GM19025 (cell line): ENCODE measurements at regions not wholly inside any gene's neighbourhood (a gene's known extent, or its start where the extent isn't known, plus 50 kb on each side); places are given as distances from the start of the nearest gene placed in this dataset.

ENCODE experiments used
- ATAC-seq: cut with Tn5 transposase; IDR thresholded peaks from one replicate; pipeline ENCODE4 v1.9.1; 2021; ENCODE audit warnings: mild to moderate bottlenecking, low read depth, moderate library complexity; ENCODE audit not compliant: unreplicated experiment

DNA sequence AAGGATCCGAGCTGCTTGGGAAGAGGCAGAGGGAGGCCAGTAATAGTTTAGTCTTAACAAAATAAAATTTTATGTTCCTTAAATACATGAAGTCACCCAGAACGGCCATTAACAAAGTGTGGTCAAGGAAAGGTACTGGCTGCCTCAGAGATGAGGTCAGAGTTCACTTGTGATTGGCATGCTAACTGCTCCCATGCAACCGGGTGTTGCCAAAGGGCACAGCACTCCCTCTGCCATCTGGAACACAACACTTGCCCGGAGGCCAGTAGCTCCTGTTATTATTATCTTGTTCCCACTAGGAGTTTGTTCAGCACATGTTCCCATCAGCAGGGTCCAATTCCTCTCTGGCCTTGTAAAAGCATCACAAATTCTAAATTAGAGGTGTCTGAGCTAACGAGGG lies 207.0 kb downstream of the CYP26B1 start:
- ATAC-seq, result no peak

DNA sequence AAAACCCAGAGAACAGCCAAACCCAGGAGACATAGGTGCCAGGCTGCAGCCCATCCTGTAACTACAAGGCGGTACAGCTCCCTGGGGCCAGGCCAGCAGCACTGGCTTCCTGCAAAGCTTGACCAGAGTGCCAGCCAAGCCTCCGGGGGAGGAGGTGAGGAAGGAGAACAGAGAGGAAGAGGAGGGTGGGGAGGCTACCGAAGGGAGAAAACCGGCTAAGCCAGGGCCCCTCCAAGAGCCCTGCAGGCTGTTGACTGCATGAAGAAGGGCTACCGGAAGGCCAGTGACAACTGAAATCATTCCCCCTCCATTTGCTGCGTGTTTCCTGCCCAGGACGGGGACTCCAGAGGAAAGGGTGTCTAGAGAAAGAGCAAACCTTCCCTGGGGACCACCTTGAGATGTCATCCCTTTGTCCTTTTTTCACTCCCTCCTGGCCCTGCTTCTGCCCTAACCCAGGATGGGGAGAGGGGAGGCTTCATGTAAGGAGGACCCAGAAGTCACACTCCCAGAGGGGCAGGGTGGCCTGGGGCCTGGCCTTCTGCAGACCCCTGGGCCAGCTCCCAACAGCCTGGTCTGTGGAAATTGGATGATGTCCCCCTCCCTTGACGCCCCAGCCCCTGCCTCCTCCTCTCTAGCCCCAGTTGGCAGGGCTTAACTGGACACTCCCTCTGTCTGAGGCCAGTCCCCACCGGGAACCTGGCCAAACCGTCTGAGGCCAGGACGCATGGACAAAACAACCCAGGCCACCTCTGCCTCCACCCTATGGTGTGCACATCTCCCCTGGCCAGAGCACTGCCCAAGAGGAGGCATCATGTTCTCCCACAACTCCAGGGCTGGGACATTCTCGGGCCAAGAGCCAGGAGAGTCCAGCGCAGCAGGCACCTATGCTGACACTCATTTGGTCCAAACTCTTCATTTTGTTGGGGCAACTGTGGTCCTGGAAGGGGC lies 207.8 kb downstream of the CYP26B1 start:
- no peak for ATAC-seq

DNA sequence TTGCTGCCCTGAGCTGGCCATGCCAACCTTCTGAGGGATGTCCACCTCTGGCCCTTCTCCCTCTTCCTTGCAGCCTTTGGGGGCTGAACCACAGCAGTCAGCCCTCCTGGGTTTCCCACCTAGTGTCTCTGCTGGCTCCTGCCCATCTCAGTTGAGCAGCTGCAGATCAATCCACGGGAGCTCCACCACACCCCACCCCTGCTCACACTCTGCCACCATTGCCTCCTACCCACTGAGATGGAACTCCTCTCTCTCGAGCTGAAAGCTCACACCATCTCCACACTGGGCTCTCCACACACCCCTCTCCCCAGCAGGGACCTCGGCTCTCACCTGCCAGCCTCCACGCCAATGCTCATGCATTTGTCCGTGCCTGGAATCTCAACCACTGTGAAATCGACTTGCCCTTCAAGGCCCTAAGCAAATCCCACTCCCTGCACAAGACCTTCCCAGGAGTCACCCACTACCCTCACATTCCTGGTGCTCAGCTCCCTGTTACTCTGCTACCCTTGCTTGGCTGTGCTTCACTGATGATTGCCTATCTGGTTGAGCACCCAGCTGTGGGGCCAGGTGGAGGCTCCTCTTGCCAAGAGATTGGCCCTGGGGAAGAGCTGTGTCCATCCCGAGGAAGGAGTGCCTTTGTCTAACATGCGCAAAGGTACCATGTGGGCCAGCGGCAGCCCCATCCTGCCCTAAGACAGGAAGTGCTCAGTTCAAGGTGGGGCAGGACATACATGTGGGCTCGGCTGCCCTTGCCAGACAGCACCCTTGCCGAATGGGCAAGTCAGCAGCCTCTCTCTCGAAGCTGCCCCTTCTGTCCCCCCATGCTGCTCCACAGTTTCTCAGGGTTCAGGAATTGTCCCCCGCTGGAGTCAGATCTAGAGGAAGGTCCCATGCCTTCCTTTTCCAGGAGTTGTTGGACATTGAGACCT lies 208.7 kb downstream of the CYP26B1 start:
- ATAC-seq, result no peak

DNA sequence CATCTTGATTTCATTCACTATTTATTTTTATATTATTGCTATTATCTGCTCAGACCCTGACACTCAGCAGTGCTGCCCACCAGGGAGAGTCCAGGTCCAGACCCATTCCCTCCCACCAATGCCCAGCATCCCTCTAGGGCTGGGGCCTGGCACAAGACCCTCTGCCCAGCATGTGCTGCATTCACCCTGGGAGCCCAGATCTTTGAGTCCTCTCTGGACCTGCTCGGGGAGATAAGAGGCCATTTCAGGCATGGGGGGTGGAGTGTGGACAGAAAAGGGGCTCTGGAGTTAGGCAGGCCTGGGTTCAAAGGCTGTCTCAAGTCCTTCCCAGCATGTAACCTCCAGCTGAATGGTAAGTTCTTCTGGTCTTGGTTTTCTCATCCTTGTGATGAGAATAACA lies 209.6 kb downstream of the CYP26B1 start:
- ATAC-seq, result no peak

DNA sequence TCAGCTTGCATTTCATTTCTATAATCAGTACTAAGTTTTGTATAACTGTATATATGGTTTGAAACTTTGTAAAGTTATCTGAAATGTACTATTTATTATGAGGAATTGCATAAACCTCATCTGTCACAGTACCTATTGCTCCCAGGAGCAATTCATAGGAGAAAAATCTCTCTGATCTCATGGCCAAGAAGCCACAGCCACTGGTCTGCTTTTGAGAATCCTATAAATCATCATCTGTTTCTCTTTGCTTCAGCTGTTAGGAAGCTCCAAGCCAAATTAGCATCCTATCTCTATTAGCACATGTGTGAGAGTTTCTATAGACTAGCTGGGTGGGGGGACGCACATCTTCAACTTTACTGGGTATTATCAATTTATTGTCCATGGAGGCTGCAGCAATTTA lies 210.3 kb downstream of the CYP26B1 start:
- no peak for ATAC-seq

DNA sequence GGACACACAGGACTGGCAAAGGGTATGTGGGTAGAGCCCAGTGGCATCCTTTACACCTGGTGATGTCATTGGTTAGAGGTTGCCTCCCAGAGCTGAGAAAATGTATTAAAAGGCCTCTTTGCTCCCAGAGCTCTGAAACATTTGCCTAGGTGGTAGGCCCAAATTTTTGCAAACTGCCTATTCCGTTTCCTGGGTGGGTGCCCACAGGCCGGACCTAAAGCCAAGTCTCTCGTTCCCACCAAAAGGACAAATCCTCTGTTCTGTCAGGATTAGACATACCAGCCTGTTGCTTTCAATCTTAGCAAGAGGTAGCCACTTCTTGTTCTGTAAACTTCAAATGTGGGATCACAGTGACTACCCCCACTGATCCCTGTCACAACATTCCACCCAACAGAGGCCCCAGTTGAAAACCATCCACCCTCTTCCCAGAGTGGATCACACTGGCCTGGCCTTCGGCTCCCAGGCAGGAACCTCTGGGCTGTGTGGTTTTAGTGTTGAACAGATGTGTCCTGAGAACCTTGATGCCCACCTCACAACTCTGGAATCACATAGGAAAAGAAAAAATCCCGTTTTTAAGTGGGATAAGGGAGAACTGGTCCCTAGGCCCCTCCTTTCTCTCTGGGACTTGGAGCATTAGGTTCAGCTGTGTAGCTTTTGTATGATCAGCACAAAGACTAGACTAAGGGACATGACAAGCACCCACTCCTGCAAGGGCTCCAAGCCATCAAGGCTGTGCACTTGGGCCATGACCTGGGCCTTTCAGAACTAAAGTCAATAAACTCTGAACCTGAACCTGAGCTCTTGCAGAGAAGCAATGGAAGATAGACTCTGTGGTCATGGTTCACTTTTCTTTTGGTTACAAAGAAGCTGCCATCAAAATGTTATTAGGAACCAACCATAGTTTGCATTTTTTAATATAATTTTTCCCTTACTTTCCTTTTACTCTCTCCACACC lies 211.3 kb downstream of the CYP26B1 start:
- no peak for ATAC-seq

DNA sequence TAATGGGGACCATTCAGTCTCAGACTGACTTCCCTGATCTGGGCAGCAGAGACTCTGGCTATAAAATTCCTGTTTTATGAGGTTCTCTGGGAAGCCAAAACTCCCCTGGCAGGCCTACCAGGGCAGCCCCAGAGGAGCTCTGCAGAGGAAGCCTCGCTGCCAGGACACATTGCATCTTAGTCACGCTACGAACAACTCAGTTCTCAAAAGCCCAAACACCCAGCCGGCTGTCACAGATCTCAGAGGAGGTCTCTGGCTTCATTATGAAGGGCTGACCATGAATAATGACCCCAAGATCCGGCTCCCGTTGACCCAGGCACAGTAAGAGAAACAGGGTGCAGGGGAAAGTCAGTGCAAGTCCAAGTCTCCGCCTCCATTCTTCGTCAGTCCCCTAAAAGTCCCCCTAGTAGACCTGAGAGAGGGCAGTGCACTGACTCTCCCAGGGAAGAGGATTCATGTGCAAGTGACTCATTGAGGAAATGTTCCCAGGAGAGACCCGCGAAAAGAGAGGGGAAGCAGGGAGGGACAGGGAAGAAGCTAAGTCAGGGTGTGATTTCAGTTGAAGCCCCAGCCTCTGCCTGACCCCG lies 212.3 kb downstream of the CYP26B1 start:
- no peak for ATAC-seq

DNA sequence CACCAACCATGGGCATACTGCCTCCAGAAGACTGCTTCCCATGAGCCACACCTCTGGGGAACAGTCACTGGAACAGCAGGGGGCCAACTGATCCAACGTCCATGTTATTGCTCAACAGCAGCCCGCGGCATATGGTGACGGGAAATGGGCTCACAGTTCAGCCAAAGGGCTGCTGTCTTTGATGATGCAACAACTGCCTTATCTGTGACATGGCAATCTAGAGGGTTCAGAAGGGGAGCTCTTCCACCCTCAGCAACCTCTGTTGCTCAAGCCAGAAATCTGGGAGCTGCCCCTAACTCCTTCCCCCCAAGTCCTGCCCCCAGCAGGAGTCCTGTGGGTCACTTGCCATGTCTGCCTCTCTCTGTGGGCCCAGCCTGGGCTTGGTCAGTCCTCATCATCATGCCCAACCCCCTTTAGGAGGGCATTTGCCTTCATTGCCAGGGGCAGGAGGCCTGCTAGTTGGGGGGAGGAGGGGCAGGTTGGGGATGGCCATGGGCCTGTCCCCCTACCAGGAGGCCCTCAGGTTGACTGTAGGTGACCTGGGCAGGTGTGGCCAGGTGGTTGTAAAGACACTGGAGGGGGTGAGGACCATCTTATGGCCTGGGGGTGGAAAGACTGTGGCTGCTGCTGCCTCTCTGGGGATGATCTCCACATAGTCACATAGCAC lies 212.9 kb downstream of the CYP26B1 start:
- ATAC-seq, result no peak

DNA sequence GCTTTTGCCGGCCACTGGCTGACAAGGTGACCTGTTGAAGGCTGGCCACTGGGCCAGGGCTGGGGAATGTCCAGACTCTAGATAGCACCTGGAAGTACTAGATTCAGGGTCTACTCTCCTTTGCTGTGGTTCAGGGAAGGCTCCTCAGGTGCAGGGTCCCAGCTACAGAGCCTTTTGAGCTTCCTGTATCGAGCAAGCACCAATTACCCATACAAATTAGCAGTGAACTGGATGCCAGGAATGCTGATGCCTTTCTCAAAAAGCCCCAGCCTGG lies 213.4 kb downstream of the CYP26B1 start:
- no peak for ATAC-seq

DNA sequence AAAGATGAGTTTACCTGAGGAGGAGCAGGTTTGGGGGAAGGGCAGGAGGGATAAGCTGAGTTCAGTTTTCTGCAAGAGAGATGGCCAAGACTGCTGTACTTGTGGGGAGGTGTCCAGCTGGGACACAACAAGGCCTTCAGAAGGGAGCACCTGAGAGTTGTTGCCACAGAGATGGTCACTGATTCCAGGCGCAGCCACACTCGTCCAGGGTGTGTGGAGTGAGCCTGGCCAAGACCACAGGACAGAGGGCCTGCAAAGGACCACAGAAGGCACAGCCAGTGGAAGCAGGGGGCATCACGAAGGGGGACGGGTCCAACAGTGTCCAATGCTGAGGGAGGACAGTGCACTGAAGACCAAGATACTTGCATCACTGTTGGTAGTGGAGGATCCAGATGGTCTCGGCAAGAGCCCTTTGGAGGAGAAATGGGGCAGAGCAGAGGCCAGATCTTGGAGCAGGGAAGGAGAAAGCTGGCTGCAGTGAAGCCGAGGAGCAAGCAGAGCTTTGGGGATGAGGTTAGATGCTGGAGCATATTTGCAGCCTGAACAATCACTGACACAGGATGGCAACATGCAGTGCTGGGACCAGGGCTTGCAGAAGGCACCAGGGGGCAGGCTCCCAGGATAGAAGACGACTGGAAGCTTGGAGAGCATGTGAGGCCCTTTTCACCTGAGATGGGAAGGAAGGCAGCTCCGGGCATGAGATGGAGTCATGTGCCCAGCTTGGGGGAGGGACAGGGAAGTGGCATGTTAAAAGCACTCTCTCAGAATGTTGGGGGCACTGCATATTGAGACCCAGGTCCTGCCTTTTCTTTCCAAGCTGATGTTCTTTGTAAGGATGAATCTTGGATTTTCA lies 214.0 kb downstream of the CYP26B1 start:
- ATAC-seq, result no peak

DNA sequence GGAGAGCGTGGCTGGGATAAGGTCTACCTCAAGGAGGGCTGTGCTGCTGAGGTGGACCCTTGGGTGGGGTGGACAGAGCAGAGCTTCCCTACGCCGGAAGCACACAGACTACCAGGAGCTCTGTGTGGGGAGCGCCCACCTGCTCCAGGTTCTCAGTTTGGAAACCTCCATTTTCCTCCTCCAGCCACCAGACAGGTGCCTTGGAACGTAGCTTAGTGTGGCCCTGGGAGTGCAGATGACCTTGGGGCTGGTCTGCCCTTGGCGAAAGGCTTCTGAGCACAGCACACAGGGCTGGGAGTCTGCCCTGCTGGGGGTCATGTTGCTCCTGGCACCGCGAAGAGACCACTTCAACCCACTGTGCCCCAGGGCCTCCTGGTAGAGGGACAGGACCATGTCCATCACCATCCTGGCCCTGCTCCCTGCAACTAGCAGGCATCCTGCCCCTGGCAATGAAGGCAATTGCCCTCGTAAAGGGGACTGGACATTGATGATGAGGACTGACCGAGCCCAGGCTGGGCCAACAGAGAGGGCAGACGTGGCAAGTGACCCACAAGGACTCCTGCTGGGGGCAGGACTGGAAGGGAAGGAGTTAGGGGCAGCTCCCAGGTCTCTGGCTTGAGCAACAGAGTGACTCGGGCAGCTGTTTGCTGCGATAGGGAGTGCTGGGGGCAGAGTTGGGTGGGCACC lies 214.7 kb downstream of the CYP26B1 start:
- ATAC-seq, result no peak

DNA sequence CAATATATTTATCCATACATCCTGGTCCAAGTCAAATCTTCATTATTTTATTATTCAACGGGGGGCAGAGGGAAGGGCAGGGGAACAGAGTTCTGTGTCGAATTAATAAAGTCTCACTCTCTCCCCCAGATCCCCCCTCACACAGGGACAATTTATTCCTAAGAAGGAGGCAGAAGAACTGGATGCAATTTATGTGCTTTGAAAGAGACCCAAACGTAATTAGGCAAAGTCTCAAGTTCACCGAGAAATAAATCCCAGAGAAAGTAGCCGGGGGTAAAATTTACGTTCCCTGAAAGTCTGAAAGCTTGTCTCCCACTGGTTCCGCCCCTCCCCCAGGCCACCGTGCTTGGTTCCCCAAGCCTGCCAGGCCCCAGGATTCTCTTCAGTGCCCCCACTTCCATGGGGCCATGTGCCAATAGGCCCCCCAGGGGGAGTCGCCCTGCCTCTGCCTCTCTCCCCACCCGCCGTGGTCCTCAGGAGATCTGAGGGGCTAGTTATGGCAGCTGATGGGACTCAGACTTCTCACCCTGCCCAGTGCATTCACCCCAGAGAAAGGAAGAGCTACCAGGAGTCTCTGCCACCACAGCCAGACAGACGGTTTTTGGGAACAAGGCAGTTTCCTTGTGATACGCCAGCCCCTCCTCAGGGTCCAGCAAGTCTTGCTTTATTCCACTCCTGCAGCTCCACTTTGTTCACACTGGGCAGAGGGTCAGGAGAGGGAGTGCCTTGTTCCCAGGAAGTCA lies 215.5 kb downstream of the CYP26B1 start:
- no peak for ATAC-seq

DNA sequence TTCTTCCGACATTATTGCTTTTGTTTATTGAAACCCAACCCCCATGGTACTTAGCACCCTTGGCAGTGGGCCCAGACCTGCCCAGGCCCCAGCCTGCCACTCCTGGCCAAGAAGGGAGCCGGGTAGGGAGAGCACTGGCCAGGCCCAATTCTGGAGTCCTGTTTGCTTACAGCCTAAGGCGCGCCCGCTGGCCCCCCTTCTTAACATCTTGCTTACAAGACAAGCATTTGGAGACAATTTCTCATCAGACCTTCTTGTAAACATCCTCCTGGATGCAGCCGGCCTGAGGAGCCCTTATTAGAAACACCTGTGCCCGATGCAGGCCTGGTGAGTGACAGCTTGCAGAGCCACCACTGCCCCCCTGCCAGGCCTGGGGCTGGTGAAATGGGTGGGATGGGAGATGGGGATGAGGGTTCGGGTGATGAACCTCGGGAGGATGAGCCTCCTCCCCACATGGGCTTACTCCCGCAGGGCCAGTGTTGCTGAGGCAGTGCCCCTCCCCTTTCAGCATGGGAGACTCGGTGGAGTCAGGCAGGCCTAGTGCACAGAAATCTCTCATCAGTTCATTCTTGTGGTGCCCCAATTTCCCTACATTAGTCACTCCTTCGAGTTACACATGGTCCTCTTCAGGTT lies 217.5 kb downstream of the CYP26B1 start:
- no peak for ATAC-seq

DNA sequence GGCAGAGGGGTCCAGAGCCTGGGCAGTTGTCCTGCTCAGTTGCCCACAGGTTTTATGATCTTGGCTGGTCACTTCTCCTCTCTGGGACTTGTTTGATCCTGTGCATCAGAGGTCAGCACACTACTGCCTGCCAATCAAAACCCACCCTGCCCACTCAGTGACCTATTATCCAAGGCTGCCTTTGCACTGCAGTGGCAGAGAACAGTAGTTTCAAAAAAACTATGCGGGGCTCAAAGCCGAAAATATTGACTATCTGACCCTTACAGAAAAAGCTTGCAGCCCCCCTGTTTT lies 218.2 kb downstream of the CYP26B1 start:
- ATAC-seq, result no peak

DNA sequence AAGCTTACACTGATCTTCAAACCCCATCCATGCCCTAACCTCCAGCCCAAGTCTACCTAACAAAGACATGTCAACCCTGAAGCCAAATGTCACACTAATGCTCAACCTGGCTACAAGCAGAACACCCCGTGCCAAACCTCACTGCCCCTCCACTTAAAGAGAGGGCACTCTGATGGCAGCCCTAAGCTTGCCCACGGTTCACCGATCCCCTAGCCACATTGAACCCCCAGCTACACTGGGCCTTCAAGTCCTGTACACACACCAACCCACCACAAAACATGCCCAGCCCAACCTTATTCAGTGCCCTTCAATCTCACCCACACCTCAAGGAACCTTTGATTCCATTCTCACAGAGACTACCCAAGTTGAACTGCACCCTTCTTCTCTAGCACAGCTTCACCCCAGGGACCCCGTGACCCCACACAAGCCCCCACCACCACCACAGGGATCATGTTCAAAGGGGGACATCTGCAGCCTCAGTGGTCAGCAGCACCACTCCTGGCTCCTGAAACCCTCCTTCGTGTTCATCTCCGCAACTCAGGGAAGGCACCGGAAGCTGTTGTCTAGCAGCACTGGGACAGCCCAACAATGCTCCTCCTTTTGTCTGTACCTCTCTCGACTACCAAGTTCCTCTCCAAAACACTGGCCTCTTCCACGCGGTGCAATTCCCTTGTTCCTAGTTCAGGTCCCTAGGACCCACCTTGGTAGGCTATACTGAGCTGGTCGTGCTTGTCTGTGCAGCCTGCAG lies 218.8 kb downstream of the CYP26B1 start:
- no peak for ATAC-seq
